ENCODE measurements at regions not wholly inside any gene's neighbourhood (a gene's known extent, or its start where the extent isn't known, plus 50 kb on each side); places are given as distances from the start of the nearest gene placed in this dataset.

DNA sequence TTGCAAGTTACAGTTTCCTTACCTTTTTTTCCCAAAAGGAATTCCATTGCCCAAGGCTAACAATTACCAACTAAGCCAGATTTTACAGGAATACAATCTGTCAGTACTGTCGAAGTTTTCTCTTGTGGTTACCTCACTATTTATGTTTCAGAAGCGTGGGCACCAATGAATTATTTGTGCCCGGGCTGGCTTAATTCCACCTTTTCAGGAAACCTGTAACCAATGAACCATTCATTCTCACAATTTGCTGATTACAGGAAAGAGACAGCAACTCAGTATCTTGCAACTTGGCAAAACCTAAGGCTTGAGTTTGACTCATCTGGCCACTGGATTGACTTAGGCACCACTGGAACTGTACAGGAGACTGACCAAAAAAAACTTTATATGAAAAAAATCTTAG, 485.6 kb downstream of the INHBA start:
- no peak for DNase-seq

- DNase-seq, result no peak
Observed at GRCh38 chr7:41207141-41207540, 495.7 kb downstream of the INHBA start.

- DNase-seq, result no peak
Observed at GRCh38 chr7:41206267-41206666, 496.6 kb downstream of the INHBA start.

GRCh38 chr7:41205600-41205999, 497.3 kb downstream of the INHBA start:
- DNase-seq, result no peak

DNA sequence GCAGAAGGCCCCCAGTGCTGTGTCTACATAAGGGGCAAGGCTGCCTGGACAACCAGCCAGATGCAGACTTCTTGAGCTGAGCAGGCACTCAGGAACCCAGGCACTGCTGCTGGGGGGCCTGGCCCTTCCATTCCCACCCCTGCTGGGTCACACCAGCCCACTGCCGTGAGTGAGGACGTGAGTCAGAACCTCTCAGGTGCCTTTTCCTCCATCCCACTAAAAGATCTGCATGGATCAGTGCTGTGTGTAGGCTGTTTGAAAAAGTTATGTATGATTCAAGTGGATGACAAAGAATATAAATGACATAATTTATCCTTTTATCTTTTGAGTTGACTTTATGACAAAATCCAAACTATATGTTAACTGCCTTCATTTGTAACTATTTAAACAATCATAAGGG, 499.3 kb downstream of the INHBA start:
- no peak for DNase-seq

- no peak for DNase-seq
Observed at GRCh38 chr7:41201021-41201420, 501.9 kb downstream of the INHBA start.

GRCh38 chr7:41199136-41199535, 503.8 kb downstream of the INHBA start:
- DNase-seq, result no peak

DNA sequence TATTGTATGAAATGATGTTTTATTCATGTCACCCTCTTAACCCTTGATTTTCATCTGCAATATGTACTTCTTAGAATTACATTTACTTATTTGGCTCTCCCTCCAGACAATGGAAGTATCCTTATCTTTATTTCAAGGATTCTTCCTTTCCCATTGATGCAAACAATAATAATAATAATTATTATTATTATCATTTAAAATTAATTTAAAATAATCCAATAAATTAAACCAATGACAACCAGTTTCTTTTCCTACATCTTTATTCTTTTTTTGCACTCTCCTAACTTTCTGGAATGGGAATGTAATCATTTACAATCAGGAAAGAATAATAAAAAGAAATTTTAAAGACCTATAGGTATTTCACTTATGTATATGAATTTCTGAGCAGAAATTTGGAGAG, 504.4 kb downstream of the INHBA start:
- no peak for DNase-seq

DNA sequence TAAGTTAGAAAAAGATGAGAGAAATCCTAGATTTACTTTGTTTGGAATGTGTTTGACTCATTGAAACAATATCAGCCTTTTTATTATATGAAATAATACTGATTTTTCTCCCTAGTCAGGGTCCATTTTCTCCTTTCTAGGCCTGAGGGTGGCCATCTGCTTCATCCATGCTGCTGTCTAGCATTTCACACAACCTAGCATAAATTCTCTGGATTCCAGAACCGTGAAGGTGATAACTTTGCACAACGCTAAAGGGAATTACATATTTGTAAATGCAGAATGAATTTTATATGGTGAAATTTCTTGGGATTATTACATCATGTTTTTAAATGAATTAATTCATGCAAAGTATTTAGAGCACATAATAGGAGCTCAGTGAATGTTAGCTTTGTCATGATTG, 505.1 kb downstream of the INHBA start:
- DNase-seq, result no peak

- no peak for DNase-seq
Observed at GRCh38 chr7:41193738-41194282, 509.1 kb downstream of the INHBA start.

GRCh38 chr7:41190581-41190980, 512.3 kb downstream of the INHBA start:
- DNase-seq, result no peak

DNA sequence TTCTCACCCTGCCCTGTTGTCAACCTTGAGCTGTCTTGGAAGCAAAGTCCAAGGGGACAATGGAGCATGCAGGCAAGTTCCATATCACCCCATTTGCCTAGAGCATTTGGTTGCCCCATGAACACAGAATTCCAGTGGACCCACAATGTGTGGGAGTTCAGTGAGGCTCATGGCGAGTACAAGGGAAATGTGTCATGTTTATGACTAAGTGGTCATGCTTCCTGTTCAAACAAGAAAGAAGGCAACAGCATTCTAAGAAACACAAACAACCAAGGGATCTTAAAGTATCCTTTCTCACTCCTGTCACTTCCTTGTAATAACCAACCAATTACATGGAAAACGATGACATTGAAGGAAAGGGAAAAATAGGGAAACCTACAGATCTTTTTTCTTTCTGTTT, 513.0 kb downstream of the INHBA start:
- DNase-seq, result peak; percentile 56

DNA sequence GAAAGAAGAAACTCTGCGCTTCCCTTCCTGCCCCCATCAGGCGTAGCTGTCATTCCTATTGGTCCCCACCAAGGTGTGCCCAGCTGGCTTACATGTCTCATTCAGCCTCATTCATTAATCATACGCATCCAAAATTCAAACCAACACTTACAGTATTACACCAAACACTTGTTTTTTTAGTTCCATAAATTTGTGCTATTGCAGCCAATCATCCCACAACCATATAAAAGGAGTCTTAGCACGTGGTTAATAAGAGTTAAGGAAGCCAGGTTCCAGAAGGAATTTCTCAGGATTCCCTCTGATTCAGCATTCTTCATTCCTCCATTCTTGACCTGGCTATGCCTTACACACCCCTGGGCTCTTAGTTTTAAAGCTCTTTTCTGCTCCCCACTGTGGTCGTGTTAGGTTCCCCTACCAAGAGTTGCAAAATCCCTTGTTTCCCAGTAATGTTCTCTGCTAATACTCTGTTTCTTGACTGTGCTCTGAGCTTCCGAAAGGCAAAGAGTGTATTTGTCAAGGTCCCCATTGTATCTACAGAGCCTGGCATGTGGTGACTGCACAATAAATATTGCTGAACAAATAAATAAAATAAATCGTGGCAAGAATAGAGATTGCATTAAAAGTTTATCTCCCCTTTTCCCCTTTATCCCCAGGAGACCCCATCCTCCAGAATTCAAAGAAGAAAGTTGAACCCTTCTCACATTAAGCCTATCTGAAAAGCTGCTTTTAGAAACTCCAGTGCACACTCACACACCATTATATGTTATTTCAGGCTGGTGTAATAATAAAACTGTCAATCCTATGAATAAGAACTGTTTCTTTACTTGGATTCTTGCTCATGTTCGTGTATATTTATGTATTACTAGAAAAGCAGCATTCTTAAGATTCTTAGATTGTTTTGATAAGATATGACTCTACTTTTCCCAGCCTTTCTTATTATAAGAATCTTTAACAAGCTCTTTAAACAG, 514.4 kb downstream of the INHBA start:
- peak; percentile 5 for DNase-seq

DNA sequence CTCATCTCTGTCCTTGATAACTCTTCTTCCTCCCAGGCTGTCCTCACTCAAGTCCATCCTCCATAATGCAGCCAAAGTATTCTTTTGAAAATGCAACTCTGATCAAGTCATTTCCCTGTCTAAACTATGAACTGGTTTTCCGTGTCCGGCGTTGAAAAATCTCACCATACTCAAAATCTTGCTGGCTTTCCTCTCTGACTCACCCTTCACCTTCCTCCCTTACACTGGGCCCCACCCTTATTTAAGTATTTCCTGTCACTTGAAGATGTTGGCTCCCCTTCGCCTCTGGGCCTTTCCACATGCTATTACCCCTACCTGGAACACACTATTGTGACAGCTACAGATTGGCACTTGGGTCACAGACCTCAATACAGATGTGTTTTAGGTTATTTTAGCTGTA, 515.6 kb downstream of the INHBA start:
- DNase-seq, result no peak

DNA sequence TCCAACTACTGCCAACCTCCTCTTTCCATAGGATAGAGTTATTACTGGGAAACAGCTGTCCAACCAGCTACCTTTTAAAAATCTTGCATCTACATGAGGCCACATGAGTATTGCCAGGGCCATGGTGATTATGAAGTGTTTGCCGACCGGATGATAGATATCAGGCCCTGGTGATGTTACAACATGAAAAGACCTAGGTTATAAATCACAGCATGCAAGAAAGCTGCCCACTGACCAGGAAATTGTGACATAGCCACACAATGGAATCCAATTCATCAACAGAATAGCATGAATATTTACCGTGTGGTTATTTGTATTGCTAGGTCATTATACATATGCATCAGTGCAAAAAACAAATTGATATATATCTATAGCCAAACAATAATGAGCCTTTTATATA, 517.0 kb downstream of the INHBA start:
- no peak for DNase-seq

DNA sequence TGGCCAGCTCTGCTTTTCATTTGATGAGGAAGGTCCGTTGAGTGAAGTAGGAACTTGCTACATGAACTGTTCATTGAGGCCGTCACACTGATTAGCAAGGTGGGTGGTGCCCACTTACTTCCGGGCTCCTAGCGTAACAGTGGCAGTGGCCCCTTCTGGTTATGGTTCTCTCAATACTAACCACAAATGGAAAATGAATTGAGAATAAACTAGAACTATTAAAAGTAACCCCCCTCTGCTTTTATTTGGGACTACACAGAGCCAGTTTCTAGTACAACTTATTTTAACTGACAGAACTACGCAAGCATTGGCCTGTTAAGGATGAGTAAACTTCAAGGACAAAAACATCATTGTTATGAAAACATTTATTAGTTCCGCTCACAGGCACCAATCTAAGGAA, 519.1 kb downstream of the INHBA start:
- no peak for DNase-seq

DNA sequence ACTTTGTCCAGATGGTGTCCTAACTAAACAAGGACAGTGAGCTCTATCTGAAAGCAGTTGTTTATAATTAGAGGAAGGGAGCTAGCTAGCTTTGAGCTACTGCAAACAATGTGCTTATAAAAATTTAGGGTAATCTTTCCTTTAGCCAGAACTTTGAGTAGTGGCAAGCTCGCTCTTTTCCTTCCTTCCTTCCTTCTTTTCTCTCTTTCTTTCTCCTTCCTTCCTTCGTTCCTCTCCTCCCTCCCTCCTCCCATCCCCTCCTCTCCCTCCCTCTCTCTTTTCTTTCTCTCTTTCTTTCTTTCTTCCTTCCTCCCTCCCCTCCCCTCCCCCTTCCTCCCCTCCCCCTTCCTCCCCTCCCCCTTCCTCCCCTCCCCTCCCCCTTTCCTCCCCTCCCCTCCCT, 520.1 kb downstream of the INHBA start:
- no peak for DNase-seq

GRCh38 chr7:41175435-41175834, 527.5 kb downstream of the INHBA start:
- DNase-seq, result no peak

DNA sequence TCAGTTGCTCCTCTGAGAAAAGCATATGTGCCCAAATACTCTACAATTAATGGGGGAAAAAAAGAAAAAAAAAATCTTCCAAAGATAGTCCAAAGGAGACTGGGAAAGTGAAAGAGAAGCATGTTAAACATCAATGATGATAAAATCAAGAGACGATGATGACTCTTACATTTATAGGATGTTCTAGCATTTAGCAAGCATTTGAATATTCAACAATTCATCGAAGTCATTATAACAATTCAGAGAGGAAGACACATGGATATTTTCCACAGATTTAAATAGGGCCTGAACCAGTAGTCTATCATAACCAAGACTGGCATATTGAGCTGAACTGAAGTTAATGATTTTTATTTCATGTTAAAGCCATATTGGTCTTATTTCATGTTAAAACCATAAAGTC, 528.4 kb downstream of the INHBA start:
- DNase-seq, result no peak

- DNase-seq, result no peak
Observed at GRCh38 chr7:41170466-41170865, 532.4 kb downstream of the INHBA start.

DNA sequence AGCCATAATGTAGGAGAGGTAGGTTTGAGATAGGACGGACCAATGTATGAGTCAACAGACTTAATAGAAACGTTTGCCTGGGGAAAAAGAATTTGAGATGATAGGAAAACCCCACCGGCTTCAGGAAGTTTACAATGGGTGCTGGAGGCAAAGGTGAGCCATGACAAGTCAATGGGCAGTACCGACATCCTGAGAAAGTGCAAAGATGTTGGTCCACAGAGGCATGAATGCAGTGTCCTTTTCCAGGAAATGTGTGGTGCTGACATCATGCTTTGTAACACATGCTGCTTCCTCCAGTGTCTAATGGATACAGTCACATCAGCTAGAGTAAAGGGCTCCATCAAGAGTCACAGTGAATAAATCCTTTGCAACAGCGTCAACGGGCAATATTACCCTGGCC, 533.6 kb downstream of the INHBA start:
- no peak for DNase-seq

DNA sequence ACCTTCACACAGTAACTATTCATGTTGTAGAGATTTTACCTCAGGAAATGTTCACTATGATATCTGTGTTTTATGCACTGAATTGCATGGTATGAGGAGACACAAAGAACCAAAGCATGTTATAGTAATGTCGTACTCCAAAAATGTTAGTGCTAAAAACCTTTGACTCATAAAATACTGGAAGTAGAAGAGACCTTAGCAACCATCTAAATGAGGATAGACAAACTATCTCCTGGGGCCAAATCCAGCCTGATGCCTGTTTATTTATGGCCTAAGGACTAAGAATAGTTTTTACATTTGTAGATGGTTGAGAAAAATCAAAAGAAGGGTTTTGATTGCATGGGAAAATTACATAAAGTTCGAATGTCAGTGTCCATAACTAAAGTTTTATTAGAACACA, 535.1 kb downstream of the INHBA start:
- no peak for DNase-seq

- no peak for DNase-seq
Observed at GRCh38 chr7:41164440-41164839, 538.5 kb downstream of the INHBA start.

DNA sequence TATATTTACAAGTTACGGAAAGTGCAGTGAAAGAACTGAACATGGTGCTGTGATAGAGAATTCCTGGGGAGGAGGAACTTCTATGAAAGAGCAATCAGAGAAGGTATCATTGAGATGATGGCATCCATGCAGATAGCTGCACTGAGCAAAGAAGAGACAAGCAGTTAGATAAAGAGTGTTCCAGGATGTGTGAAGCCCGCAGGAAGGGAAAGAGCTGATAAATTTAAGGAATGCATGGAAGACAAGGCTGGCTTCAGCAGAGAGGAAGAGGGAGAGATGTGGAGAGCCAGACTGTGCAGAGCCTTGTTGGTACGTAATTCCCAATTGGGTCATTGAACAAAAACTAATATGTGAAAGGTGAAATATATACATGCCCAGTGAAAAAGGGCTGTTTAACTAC, 538.9 kb downstream of the INHBA start:
- DNase-seq, result no peak

DNA sequence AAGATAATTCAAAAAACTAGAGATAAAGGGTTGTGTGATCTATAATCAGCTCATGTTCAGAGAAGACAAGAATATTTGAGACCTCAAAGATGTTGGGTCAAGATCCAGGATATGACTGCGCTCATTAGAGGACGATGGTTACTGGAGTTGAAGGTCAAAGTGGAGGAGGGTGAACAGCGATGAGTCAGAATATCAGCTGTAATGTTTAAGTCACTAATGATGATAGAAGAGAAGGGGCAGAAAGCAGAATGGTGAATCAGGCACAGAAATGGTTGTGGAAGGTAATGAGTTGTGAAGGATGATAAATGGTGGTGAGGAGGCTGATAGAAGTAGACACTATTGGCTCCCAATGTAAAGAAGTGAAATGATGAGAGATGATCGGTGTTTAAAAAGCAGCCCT, 540.3 kb downstream of the INHBA start:
- DNase-seq, result no peak

Measured in amniotic stem cell (primary cell).